Astrocyte (in vitro differentiated cells and primary cell): ENCODE measurements at regions not wholly inside any gene's neighbourhood (a gene's known extent, or its start where the extent isn't known, plus 50 kb on each side); places are given as distances from the start of the nearest gene placed in this dataset.

Experiments
- DNase-seq: peaks from one replicate; pipeline ENCODE4 v3.0.0-alpha.2; 2010; ENCODE audit warnings: low read depth
- FAIRE-seq: peaks from 2 replicates; lab custom pipeline; 2011; peaks lifted over from hg19 to GRCh38; lab: Jason Lieb, UNC
- H2AFZ ChIP-seq: 2 replicates; pipeline ENCODE4 v1.6.0; 2012; ENCODE audit warnings: low read depth, low read length, inconsistent platforms
- H3K27ac ChIP-seq: 2 replicates; pipeline ENCODE4 v1.5.1; 2011; ENCODE audit warnings: low read depth, low read length, inconsistent platforms
- H3K27me3 ChIP-seq: 2 replicates; pipeline ENCODE4 v1.6.0; 2011; ENCODE audit warnings: low read length, inconsistent platforms; ENCODE audit not compliant: insufficient read depth
- H3K36me3 ChIP-seq: 2 replicates; pipeline ENCODE4 v1.5.1; 2011; ENCODE audit warnings: low read length, inconsistent platforms; ENCODE audit not compliant: insufficient read depth
- H3K4me1 ChIP-seq: 2 replicates; pipeline ENCODE4 v1.5.1; 2011; ENCODE audit warnings: low read length, inconsistent platforms; ENCODE audit not compliant: insufficient read depth
- H3K4me2 ChIP-seq: 2 replicates; pipeline ENCODE4 v1.6.0; 2012; ENCODE audit warnings: low read length, inconsistent platforms
- H3K4me3 ChIP-seq: 2 replicates; pipeline ENCODE4 v1.5.1; 2011; ENCODE audit warnings: low read depth, mild to moderate bottlenecking, low read length, inconsistent platforms; ENCODE audit not compliant: insufficient read depth
- H3K79me2 ChIP-seq: 2 replicates; pipeline ENCODE4 v1.6.0; 2012; ENCODE audit warnings: mild to moderate bottlenecking, low read length, inconsistent platforms; ENCODE audit not compliant: insufficient read depth
- H3K9ac ChIP-seq: 2 replicates; pipeline ENCODE4 v1.6.0; 2012; ENCODE audit warnings: mild to moderate bottlenecking, low read length, inconsistent platforms
- H3K9me3 ChIP-seq: 2 replicates; pipeline ENCODE4 v1.5.1; 2012; ENCODE audit warnings: low read depth, mild to moderate bottlenecking, low read length, inconsistent platforms; ENCODE audit not compliant: insufficient read depth
- H4K20me1 ChIP-seq: 2 replicates; pipeline ENCODE4 v1.6.0; 2012; ENCODE audit warnings: low read length, inconsistent platforms; ENCODE audit not compliant: insufficient read depth
- H3K27ac Mint-ChIP-seq: one replicate; pipeline ENCODE4 v1.8.0; 2021; ENCODE audit warnings: mild to moderate bottlenecking, mixed read lengths; ENCODE audit not compliant: unreplicated experiment
- H3K27me3 Mint-ChIP-seq: one replicate; pipeline ENCODE4 v1.8.0; 2021; ENCODE audit warnings: low read depth, mixed read lengths; ENCODE audit not compliant: unreplicated experiment
- H3K36me3 Mint-ChIP-seq: one replicate; pipeline ENCODE4 v1.8.0; 2021; ENCODE audit warnings: low read depth, mixed read lengths; ENCODE audit not compliant: unreplicated experiment
- H3K4me1 Mint-ChIP-seq: one replicate; pipeline ENCODE4 v1.8.0; 2021; ENCODE audit warnings: low read depth, mixed read lengths; ENCODE audit not compliant: unreplicated experiment
- H3K4me3 Mint-ChIP-seq: one replicate; pipeline ENCODE4 v1.8.0; 2021; ENCODE audit warnings: mild to moderate bottlenecking, moderate library complexity, mixed read lengths; ENCODE audit not compliant: unreplicated experiment
- H3K9me3 Mint-ChIP-seq: one replicate; pipeline ENCODE4 v1.8.0; 2021; ENCODE audit warnings: mild to moderate bottlenecking, mixed read lengths; ENCODE audit not compliant: unreplicated experiment
- CTCF ChIP-seq: IDR thresholded peaks from 2 replicates; pipeline ENCODE4 v1.5.1; 2011; ENCODE audit warnings: low read depth, mild to moderate bottlenecking, inconsistent platforms, low read length, moderate library complexity; ENCODE audit not compliant: insufficient read depth
- EZH2 ChIP-seq: IDR thresholded peaks from 2 replicates; pipeline ENCODE4 v1.6.1; 2012; ENCODE audit warnings: mild to moderate bottlenecking, low read length, inconsistent platforms; ENCODE audit not compliant: insufficient read depth

DNA sequence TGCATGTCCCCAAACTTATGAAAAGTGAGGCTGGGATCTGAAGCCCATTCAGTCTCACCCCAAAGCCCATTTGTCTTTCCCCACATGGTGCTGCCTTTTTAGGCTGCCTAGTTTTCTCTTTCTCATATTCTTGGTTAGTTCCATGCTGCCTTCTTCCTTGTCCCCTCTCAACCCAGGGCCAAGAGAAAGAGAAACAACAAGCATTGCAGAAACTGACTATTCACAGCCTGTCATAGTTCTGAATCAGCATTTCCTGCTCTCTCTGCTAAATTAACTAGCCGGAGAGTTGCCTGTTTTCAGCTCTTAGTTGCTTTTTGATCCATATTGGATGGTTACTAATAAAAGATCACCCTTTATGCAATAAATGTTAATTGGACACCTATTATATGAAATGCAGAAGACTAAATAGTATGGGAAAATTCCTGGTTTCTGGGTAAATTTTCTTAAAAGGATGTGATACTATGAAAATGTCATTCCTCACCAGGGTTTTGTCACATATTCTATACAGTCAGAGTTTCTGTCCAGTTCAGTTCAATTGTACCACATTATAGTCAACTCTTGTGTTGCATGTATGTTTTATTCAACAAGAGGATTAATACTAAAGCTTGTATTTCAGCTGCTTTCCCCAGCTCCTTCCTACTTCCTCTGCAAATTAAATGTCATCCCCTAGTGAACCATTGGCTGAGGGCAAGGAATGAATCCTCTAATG, 246.5 kb downstream of the GALR1 start:
- no peaks in the 10 kb centered on the region for H3K36me3 ChIP-seq
- no peak overlapping the region for H3K4me2 ChIP-seq
- H3K9me3 Mint-ChIP-seq, result peaks cover 5% of the 10 kb centered on the region
- H3K4me3 ChIP-seq, result no peak overlapping the region
- H3K4me1 ChIP-seq, result no peaks in the 10 kb centered on the region
- no peak overlapping the region for H3K27ac Mint-ChIP-seq
- H4K20me1 ChIP-seq, result no peaks in the 10 kb centered on the region
- FAIRE-seq (no peak), DNase-seq (no peak)
- peaks cover 4% of the 10 kb centered on the region for H3K27me3 Mint-ChIP-seq
- H3K36me3 Mint-ChIP-seq, result no peaks in the 10 kb centered on the region
- peaks cover 5% of the 10 kb centered on the region for H3K9me3 ChIP-seq
- no peak overlapping the region for H3K4me3 Mint-ChIP-seq
- H3K9ac ChIP-seq, result no peak overlapping the region
- H3K79me2 ChIP-seq, result no peaks in the 10 kb centered on the region
- H3K27ac ChIP-seq, result no peak overlapping the region
- H3K4me1 Mint-ChIP-seq, result peaks cover 7% of the 10 kb centered on the region
- TF ChIP-seq EZH2 (no peak), CTCF (no peak)
- H2AFZ ChIP-seq, result no peak overlapping the region
- H3K27me3 ChIP-seq, result no peaks in the 10 kb centered on the region

- no peak for TF ChIP-seq CTCF
- TF ChIP-seq EZH2, result no peak
- no peaks in the 10 kb centered on the region for H3K79me2 ChIP-seq
- Mint-ChIP-seq H3K4me1 (peaks cover 3% of the 10 kb centered on the region), H3K36me3 (no peaks in the 10 kb centered on the region), H3K4me3 (no peak overlapping the region), H3K27me3 (no peaks in the 10 kb centered on the region), H3K27ac (no peak overlapping the region), H3K9me3 (peaks cover 3% of the 10 kb centered on the region)
- H3K4me3 ChIP-seq, result no peak overlapping the region
- DNase-seq (no peak), FAIRE-seq (no peak)
- H3K27me3 ChIP-seq, result no peaks in the 10 kb centered on the region
- H4K20me1 ChIP-seq, result no peaks in the 10 kb centered on the region
- no peaks in the 10 kb centered on the region for H3K36me3 ChIP-seq
- no peak overlapping the region for H2AFZ ChIP-seq
- H3K9me3 ChIP-seq, result peaks cover 5% of the 10 kb centered on the region
- H3K4me1 ChIP-seq, result no peaks in the 10 kb centered on the region
- no peak overlapping the region for H3K27ac ChIP-seq
- no peak overlapping the region for H3K4me2 ChIP-seq
- H3K9ac ChIP-seq, result no peak overlapping the region
Observed at GRCh38 chr18:77501266-77501665, 251.6 kb downstream of the GALR1 start.

GRCh38 chr18:77505499-77505898, 255.9 kb downstream of the GALR1 start:
- FAIRE-seq, result no peak
- no peak overlapping the region for H3K27ac Mint-ChIP-seq
- no peaks in the 10 kb centered on the region for H3K9me3 Mint-ChIP-seq

More at GRCh38 chr18:77505499-77505898, 255.9 kb downstream of the GALR1 start:
- H3K27me3 Mint-ChIP-seq, result peaks cover 3% of the 10 kb centered on the region
- no peaks in the 10 kb centered on the region for H3K27me3 ChIP-seq
- H3K9ac ChIP-seq, result no peak overlapping the region
- no peaks in the 10 kb centered on the region for H4K20me1 ChIP-seq
- no peak overlapping the region for H3K4me2 ChIP-seq
- DNase-seq, result no peak
- H3K4me1 Mint-ChIP-seq, result no peaks in the 10 kb centered on the region
- H3K4me1 ChIP-seq, result no peaks in the 10 kb centered on the region
- H2AFZ ChIP-seq, result no peak overlapping the region
- H3K79me2 ChIP-seq, result no peaks in the 10 kb centered on the region
- H3K36me3 ChIP-seq, result no peaks in the 10 kb centered on the region
- no peak for TF ChIP-seq EZH2
- no peak for TF ChIP-seq CTCF
- no peak overlapping the region for H3K27ac ChIP-seq
- H3K36me3 Mint-ChIP-seq, result no peaks in the 10 kb centered on the region
- no peaks in the 10 kb centered on the region for H3K9me3 ChIP-seq
- no peak overlapping the region for H3K4me3 ChIP-seq
- no peak overlapping the region for H3K4me3 Mint-ChIP-seq
